B cell (primary cell): ENCODE measurements at regions not wholly inside any gene's neighbourhood (a gene's known extent, or its start where the extent isn't known, plus 50 kb on each side); places are given as distances from the start of the nearest gene placed in this dataset.

Experiments
- ATAC-seq: fragments of 200-7000 bp; cut with Tn5 transposase; one replicate; pipeline ENCODE4 v1.10.0; 2021; ENCODE audit warnings: low read depth, mild to moderate bottlenecking, moderate number of reproducible peaks, moderate library complexity
- CTCF ChIA-PET: fragments of 350-600 bp; sonication (Branson Sonifier 250); formaldehyde crosslinking; loops from one replicate; lab custom pipeline; 2021; ENCODE audit warnings: antibody characterized with exemption, inconsistent platforms; lab: Charles Lee
- POLR2A ChIA-PET: fragments of 350-600 bp; sonication (Branson Sonifier 250); formaldehyde crosslinking; loops from one replicate; lab custom pipeline; 2021; ENCODE audit warnings: antibody characterized with exemption; lab: Charles Lee
- DNase-seq: peaks from one replicate; pipeline ENCODE4 v3.0.0; 2013
- H2AFZ ChIP-seq: 2 replicates; pipeline ENCODE4 v1.6.1; 2012; ENCODE audit warnings: mild to moderate bottlenecking, low read depth, low read length; ENCODE audit not compliant: insufficient read depth, poor library complexity, severe bottlenecking
- H3K27ac ChIP-seq, 2 donors: 1 replicate in 1 of 2; 2 replicates in 1 of 2; pipeline ENCODE4 v1.5.1; 2012 to 2013; ENCODE audit warnings: low read length in 2 of 2, mild to moderate bottlenecking in 2 of 2, moderate library complexity in 1 of 2
- H3K27me3 ChIP-seq, 4 experiments: fragments of 200-600 bp in 1 of 4; sonication (generic) in 1 of 4; replicated peaks in 1 of 4; 1 replicate in 2 of 4; 2 replicates in 2 of 4; pipeline versions ENCODE4 v1.6.1 to v1.7.0; 2013 to 2016; ENCODE audit warnings: low read length in 3 of 4, mild to moderate bottlenecking in 2 of 4, mixed read lengths in 1 of 4, moderate library complexity in 1 of 4; ENCODE audit not compliant: insufficient read depth in 4 of 4, control insufficient read depth in 3 of 4; ENCODE audit errors: control extremely low read depth in 1 of 4
- H3K36me3 ChIP-seq, 2 experiments: replicated peaks in 1 of 2; 1 replicate in 1 of 2; 2 replicates in 1 of 2; pipeline versions ENCODE4 v1.6.1 to v1.7.1; 2013; ENCODE audit warnings: low read length in 1 of 2; ENCODE audit not compliant: insufficient read depth in 2 of 2, control insufficient read depth in 1 of 2; ENCODE audit errors: control extremely low read depth in 1 of 2, extremely low read depth in 1 of 2
- H3K4me1 ChIP-seq, 2 donors: fragments of 200-600 bp in 1 of 2; sonication (generic) in 1 of 2; 1 replicate in 1 of 2; 2 replicates in 1 of 2; pipeline versions ENCODE4 v1.5.1 to v1.6.1; 2013 to 2017; ENCODE audit warnings: low read length in 2 of 2; ENCODE audit not compliant: control insufficient read depth in 2 of 2, insufficient read depth in 2 of 2
- H3K4me2 ChIP-seq: replicated peaks from 2 replicates; pipeline ENCODE3; 2012; ENCODE audit warnings: mild to moderate bottlenecking, low read depth, low read length; ENCODE audit not compliant: poor library complexity, severe bottlenecking
- H3K4me3 ChIP-seq, 5 experiments: fragments of 200-600 bp in 1 of 5; sonication (generic) in 1 of 5; 1 replicate in 3 of 5; 2 replicates in 2 of 5; pipeline versions ENCODE4 v1.5.1 to v1.7.0; 2011 to 2016; ENCODE audit warnings: low read length in 4 of 5, mild to moderate bottlenecking in 4 of 5, low read depth in 2 of 5, control low read depth in 1 of 5, moderate library complexity in 1 of 5; ENCODE audit not compliant: insufficient read depth in 1 of 5; ENCODE audit errors: control extremely low read depth in 1 of 5, extremely low read depth in 1 of 5
- H3K79me2 ChIP-seq: fragments of 200-600 bp; sonication (generic); one replicate; pipeline ENCODE4 v1.6.0; 2016; ENCODE audit warnings: low read length; ENCODE audit not compliant: control insufficient read depth, insufficient read depth
- H3K9ac ChIP-seq: fragments of 200-600 bp; sonication (generic); 2 replicates; pipeline ENCODE4 v1.6.1; 2017; ENCODE audit warnings: mild to moderate bottlenecking, low read length, moderate library complexity
- H3K9me3 ChIP-seq, 3 donors: one replicate each; pipeline versions ENCODE4 v1.6.1 to v1.7.1; 2013; ENCODE audit warnings: low read length in 2 of 3; ENCODE audit not compliant: control insufficient read depth in 2 of 3, insufficient read depth in 1 of 3; ENCODE audit errors: control extremely low read depth in 1 of 3
- H4K20me1 ChIP-seq: 2 replicates; pipeline ENCODE4 v1.6.0; 2012; ENCODE audit warnings: mild to moderate bottlenecking, low read length; ENCODE audit not compliant: insufficient read depth, control insufficient read depth, poor library complexity, severe bottlenecking
- H3K27ac Mint-ChIP-seq: one replicate; pipeline ENCODE4 v1.8.0; 2021; ENCODE audit warnings: mixed read lengths
- H3K27me3 Mint-ChIP-seq: one replicate; pipeline ENCODE4 v1.8.0; 2021; ENCODE audit warnings: mixed read lengths
- H3K4me1 Mint-ChIP-seq: one replicate; pipeline ENCODE4 v1.8.0; 2021; ENCODE audit warnings: mixed read lengths
- H3K4me3 Mint-ChIP-seq: one replicate; pipeline ENCODE4 v1.8.0; 2021; ENCODE audit warnings: mixed read lengths
- H3K9me3 Mint-ChIP-seq: one replicate; pipeline ENCODE4 v1.8.0; 2022; ENCODE audit warnings: mixed read lengths; ENCODE audit not compliant: insufficient read depth
- CTCF ChIP-seq: fragments of 200-600 bp; IDR thresholded peaks from one replicate; pipeline ENCODE4 v1.8.0; 2022; ENCODE audit warnings: antibody characterized with exemption, mild to moderate bottlenecking
- EZH2 ChIP-seq: IDR thresholded peaks from 2 replicates; pipeline ENCODE4 v1.6.1; 2012; ENCODE audit warnings: borderline replicate concordance, low read depth, mild to moderate bottlenecking, moderate library complexity, low read length; ENCODE audit not compliant: insufficient read depth, poor library complexity, severe bottlenecking
- WGBS: methylation state at CpG from one replicate; pipeline ENCODE4 v1.1.5; 2013; ENCODE audit warnings: missing lambda C conversion rate; ENCODE audit not compliant: insufficient coverage; 5-methylcytosine and 5-hydroxymethylcytosine counted together
- intact Hi-C: fragments of 100-400 bp; cut with micrococcal nuclease; formaldehyde crosslinking; loops from one replicate; pipeline ENCODE4 v1.10.0; 2022

- H3K4me3 Mint-ChIP-seq: no peak overlapping the region
- Histone ChIP-seq H3K36me3 (no peaks in the 10 kb centered on the region), H2AFZ (no peak overlapping the region), H3K9ac (no peak overlapping the region), H3K27ac (no peak overlapping the region), H3K4me3 (no peak overlapping the region), H3K4me1 (no peaks in the 10 kb centered on the region), H3K27me3 (no peaks in the 10 kb centered on the region), H3K9me3 (no peaks in the 10 kb centered on the region), H4K20me1 (no peaks in the 10 kb centered on the region), H3K4me2 (no peak overlapping the region), H3K79me2 (no peaks in the 10 kb centered on the region)
- ChIA-PET CTCF (no interaction called here), POLR2A (no interaction called here)
- WGBS: no CpG with 5 or more reads among the region's 1 CpG
- peaks cover 6% of the 10 kb centered on the region for H3K27me3 Mint-ChIP-seq
- H3K4me1 Mint-ChIP-seq: no peaks in the 10 kb centered on the region
- intact Hi-C loops: no loop called here
- no peak overlapping the region for H3K27ac Mint-ChIP-seq
- H3K9me3 Mint-ChIP-seq: no peaks in the 10 kb centered on the region
- no peak for DNase-seq
- no peak for ATAC-seq
- TF ChIP-seq EZH2: no peak
- TF ChIP-seq CTCF: no peak
Observed at GRCh38 chr1:65512967-65513780, 92.7 kb downstream of the LEPR start.

- H3K4me2 ChIP-seq: no peak overlapping the region
- Mint-ChIP-seq H3K4me1 (no peaks in the 10 kb centered on the region), H3K9me3 (no peaks in the 10 kb centered on the region), H3K27me3 (peaks cover 6% of the 10 kb centered on the region), H3K4me3 (no peak overlapping the region), H3K27ac (no peak overlapping the region)
- ChIA-PET POLR2A (no interaction called here), CTCF (no interaction called here)
- no peaks in the 10 kb centered on the region for H3K4me1 ChIP-seq
- no peak overlapping the region for H3K4me3 ChIP-seq
- no peaks in the 10 kb centered on the region for H3K36me3 ChIP-seq
- H3K9me3 ChIP-seq: peaks cover 0 to under 1% (median 0%) of the 10 kb centered on the region in 3 donors
- no peak overlapping the region for H3K27ac ChIP-seq
- intact Hi-C loops: no loop called here
- H4K20me1 ChIP-seq: no peaks in the 10 kb centered on the region
- H3K9ac ChIP-seq: no peak overlapping the region
- H3K79me2 ChIP-seq: no peaks in the 10 kb centered on the region
- no peaks in the 10 kb centered on the region for H3K27me3 ChIP-seq
- DNase-seq (no peak), ATAC-seq (no peak)
- H2AFZ ChIP-seq: no peak overlapping the region
- no peak for TF ChIP-seq CTCF
- 67% methylated on average over 1 of the region's 2 CpGs for WGBS
Observed at GRCh38 chr1:65514041-65514440, 93.6 kb downstream of the LEPR start.
